ENCODE measurements at regions not wholly inside any gene's neighbourhood (a gene's known extent, or its start where the extent isn't known, plus 50 kb on each side); places are given as distances from the start of the nearest gene placed in this dataset.

- Histone ChIP-seq H3K9me3 (ENCODE audit: severe bottlenecking) (no peaks in the 10 kb centered on the region), H3K4me1 (ENCODE audit: insufficient read depth, poor library complexity, severe bottlenecking) (peaks cover 20% of the 10 kb centered on the region), H3K27ac (ENCODE audit: poor library complexity, severe bottlenecking) (peak overlapping the region; percentile 94), H3K36me3 (ENCODE audit: low read depth) (no peaks in the 10 kb centered on the region), H3K27me3 (ENCODE audit: insufficient read depth, poor library complexity, severe bottlenecking) (no peaks in the 10 kb centered on the region), H3K4me3 (ENCODE audit: severe bottlenecking) (no peak overlapping the region)
- no peak for TF ChIP-seq CTCF (IDR thresholded peaks at IDR 0.05; ENCODE audit: poor library complexity, severe bottlenecking)
- DNase-seq (ENCODE audit: low spot score) (no peak), ATAC-seq (ENCODE audit: low read depth) (peak; percentile 99)
Observed at GRCh38 chr5:143985832-143986515, 174.0 kb downstream of the HMHB1 start.

- ATAC-seq (ENCODE audit: low read depth), result no peak
Observed at GRCh38 chr5:143986516-143987212, 174.7 kb downstream of the HMHB1 start.

GRCh38 chr5:143987264-143987663 is 175.3 kb downstream of the HMHB1 start:
- ATAC-seq (ENCODE audit: low read depth) (no peak), DNase-seq (ENCODE audit: low spot score) (no peak)
- Histone ChIP-seq H3K4me3 (ENCODE audit: severe bottlenecking) (no peak overlapping the region), H3K27me3 (ENCODE audit: insufficient read depth, poor library complexity, severe bottlenecking) (no peaks in the 10 kb centered on the region), H3K9me3 (ENCODE audit: severe bottlenecking) (no peaks in the 10 kb centered on the region), H3K4me1 (ENCODE audit: insufficient read depth, poor library complexity, severe bottlenecking) (peaks cover 20% of the 10 kb centered on the region), H3K36me3 (ENCODE audit: low read depth) (no peaks in the 10 kb centered on the region), H3K27ac (ENCODE audit: poor library complexity, severe bottlenecking) (peak overlapping the region; percentile 94)
- no peak for TF ChIP-seq CTCF (IDR thresholded peaks at IDR 0.05; ENCODE audit: poor library complexity, severe bottlenecking)

More at GRCh38 chr5:143986516-143987212, 174.7 kb downstream of the HMHB1 start:
- H3K27ac ChIP-seq (ENCODE audit: poor library complexity, severe bottlenecking), result peak overlapping the region; percentile 94
- TF ChIP-seq CTCF (IDR thresholded peaks at IDR 0.05; ENCODE audit: poor library complexity, severe bottlenecking), result no peak
- no peaks in the 10 kb centered on the region for H3K9me3 ChIP-seq (ENCODE audit: severe bottlenecking)
- no peaks in the 10 kb centered on the region for H3K36me3 ChIP-seq (ENCODE audit: low read depth)
- H3K27me3 ChIP-seq (ENCODE audit: insufficient read depth, poor library complexity, severe bottlenecking), result no peaks in the 10 kb centered on the region
- H3K4me1 ChIP-seq (ENCODE audit: insufficient read depth, poor library complexity, severe bottlenecking), result peaks cover 20% of the 10 kb centered on the region
- no peak overlapping the region for H3K4me3 ChIP-seq (ENCODE audit: severe bottlenecking)
- DNase-seq (ENCODE audit: low spot score), result no peak

GRCh38 chr5:143987751-143988560 is 176.0 kb downstream of the HMHB1 start:
- Histone ChIP-seq H3K27ac (ENCODE audit: poor library complexity, severe bottlenecking) (no peak overlapping the region), H3K4me3 (ENCODE audit: severe bottlenecking) (no peak overlapping the region), H3K36me3 (ENCODE audit: low read depth) (no peaks in the 10 kb centered on the region), H3K27me3 (ENCODE audit: insufficient read depth, poor library complexity, severe bottlenecking) (no peaks in the 10 kb centered on the region), H3K9me3 (ENCODE audit: severe bottlenecking) (no peaks in the 10 kb centered on the region), H3K4me1 (ENCODE audit: insufficient read depth, poor library complexity, severe bottlenecking) (peaks cover 20% of the 10 kb centered on the region)
- no peak for TF ChIP-seq CTCF (IDR thresholded peaks at IDR 0.05; ENCODE audit: poor library complexity, severe bottlenecking)
- no peak for DNase-seq (ENCODE audit: low spot score)
- ATAC-seq (ENCODE audit: low read depth), result no peak
